Activated CD4-positive, alpha-beta T cell treated with anti-CD3 and anti-CD28 coated beads, Interleukin-2, amount 50 U/mL, for 16 hours (primary cell): ENCODE measurements at regions not wholly inside any gene's neighbourhood (a gene's known extent, or its start where the extent isn't known, plus 50 kb on each side); places are given as distances from the start of the nearest gene placed in this dataset.

Experiments
- DNase-seq: peaks from one replicate; pipeline ENCODE4 v3.0.0-alpha.2; 2020

GRCh38 chr18:27825689-27826088, 351.2 kb downstream of the CDH2 start:
- no peak for DNase-seq

GRCh38 chr18:27824841-27825681, 351.9 kb downstream of the CDH2 start:
- DNase-seq = no peak

GRCh38 chr18:27824275-27824674, 352.7 kb downstream of the CDH2 start:
- DNase-seq = no peak

- DNase-seq = no peak
These were observed 353.9 kb downstream of the CDH2 start for GRCh38 chr18:27823053-27823452.

GRCh38 chr18:27808683-27809082, 368.2 kb downstream of the CDH2 start:
- DNase-seq = no peak

GRCh38 chr18:27803957-27804356, 373.0 kb downstream of the CDH2 start:
- DNase-seq = no peak

GRCh38 chr18:27797484-27797883, 379.4 kb downstream of the CDH2 start:
- DNase-seq = no peak

- DNase-seq = no peak
These were observed 382.6 kb downstream of the CDH2 start for GRCh38 chr18:27794181-27794926.

- DNase-seq = no peak
These were observed 383.7 kb downstream of the CDH2 start for GRCh38 chr18:27793013-27793785.

GRCh38 chr18:27789406-27789805, 387.5 kb downstream of the CDH2 start:
- no peak for DNase-seq

GRCh38 chr18:27787547-27787946, 389.4 kb downstream of the CDH2 start:
- no peak for DNase-seq

- no peak for DNase-seq
These were observed 391.0 kb downstream of the CDH2 start for GRCh38 chr18:27785815-27786471.

- no peak for DNase-seq
These were observed 396.7 kb downstream of the CDH2 start for GRCh38 chr18:27780061-27780745.

GRCh38 chr18:27778925-27779324, 398.0 kb downstream of the CDH2 start:
- no peak for DNase-seq

- no peak for DNase-seq
These were observed 398.5 kb downstream of the CDH2 start for GRCh38 chr18:27778441-27778840.

GRCh38 chr18:27772081-27772480, 404.8 kb downstream of the CDH2 start:
- no peak for DNase-seq

- no peak for DNase-seq
These were observed 405.4 kb downstream of the CDH2 start for GRCh38 chr18:27771571-27771970.

GRCh38 chr18:27769152-27769551, 407.8 kb downstream of the CDH2 start:
- no peak for DNase-seq

- DNase-seq = no peak
These were observed 413.0 kb downstream of the CDH2 start for GRCh38 chr18:27763936-27764335.

- no peak for DNase-seq
These were observed 413.6 kb downstream of the CDH2 start for GRCh38 chr18:27763341-27763740.

- DNase-seq = no peak
These were observed 414.9 kb downstream of the CDH2 start for GRCh38 chr18:27762054-27762453.

GRCh38 chr18:27752944-27753343, 424.0 kb downstream of the CDH2 start:
- DNase-seq = no peak
